ENCODE measurements at regions not wholly inside any gene's neighbourhood (a gene's known extent, or its start where the extent isn't known, plus 50 kb on each side); places are given as distances from the start of the nearest gene placed in this dataset.

GRCh38 chr22:23414727-23415489 is 165.2 kb downstream of the IGLL1 start:
- ChIA-PET CTCF (no interaction called here), POLR2A (no interaction called here)
- H3K36me3 ChIP-seq (ENCODE audit: control insufficient read depth, insufficient read depth, low read length), result no peaks in the 10 kb centered on the region
- TF ChIP-seq CTCF (IDR thresholded peaks at IDR 0.05; ENCODE audit: insufficient read depth, low read depth, low read length), result no peak
- no peak overlapping the region for H3K4me3 ChIP-seq (ENCODE audit: low read depth, low read length)
- H3K27me3 ChIP-seq (ENCODE audit: control insufficient read depth, insufficient read depth, low read length), result peaks cover 8% of the 10 kb centered on the region
- DNase-seq (ENCODE audit: low read depth), result no peak

- POLR2A ChIA-PET, result no interaction called here
- TF ChIP-seq CTCF (IDR thresholded peaks at IDR 0.05; ENCODE audit: insufficient read depth, low read depth, low read length), result no peak
- no peak for DNase-seq (ENCODE audit: low read depth)
- Histone ChIP-seq H3K27me3 (ENCODE audit: control insufficient read depth, insufficient read depth, low read length) (peaks cover 6% of the 10 kb centered on the region), H3K36me3 (ENCODE audit: control insufficient read depth, insufficient read depth, low read length) (no peaks in the 10 kb centered on the region), H3K4me3 (ENCODE audit: low read depth, low read length) (no peak overlapping the region)
- CTCF ChIA-PET, result no interaction called here
Measured at GRCh38 chr22:23411739-23412138, 168.4 kb downstream of the IGLL1 start.

GRCh38 chr22:23410411-23410810 is 169.7 kb downstream of the IGLL1 start:
- DNase-seq (ENCODE audit: low read depth), result no peak
- no peak overlapping the region for H3K4me3 ChIP-seq (ENCODE audit: low read depth, low read length)
- peaks cover 6% of the 10 kb centered on the region for H3K27me3 ChIP-seq (ENCODE audit: control insufficient read depth, insufficient read depth, low read length)
- H3K36me3 ChIP-seq (ENCODE audit: control insufficient read depth, insufficient read depth, low read length), result no peaks in the 10 kb centered on the region
- POLR2A ChIA-PET, result no interaction called here
- CTCF ChIA-PET, result no interaction called here
- TF ChIP-seq CTCF (IDR thresholded peaks at IDR 0.05; ENCODE audit: insufficient read depth, low read depth, low read length), result no peak

GRCh38 chr22:23409976-23410375 is 170.1 kb downstream of the IGLL1 start:
- peaks cover 4% of the 10 kb centered on the region for H3K27me3 ChIP-seq (ENCODE audit: control insufficient read depth, insufficient read depth, low read length)
- ChIA-PET POLR2A (no interaction called here), CTCF (no interaction called here)
- H3K4me3 ChIP-seq (ENCODE audit: low read depth, low read length), result no peak overlapping the region
- no peak for DNase-seq (ENCODE audit: low read depth)
- H3K36me3 ChIP-seq (ENCODE audit: control insufficient read depth, insufficient read depth, low read length), result no peaks in the 10 kb centered on the region
- TF ChIP-seq CTCF (IDR thresholded peaks at IDR 0.05; ENCODE audit: insufficient read depth, low read depth, low read length), result no peak

GRCh38 chr22:23408321-23408720 is 171.8 kb downstream of the IGLL1 start:
- ChIA-PET CTCF (interaction anchor here (1.7 kb wide), 1 partner anchor 23 kb away, joined by 3 read pairs; no protein-coding TSS in a partner anchor), POLR2A (no interaction called here)
- no peaks in the 10 kb centered on the region for H3K36me3 ChIP-seq (ENCODE audit: control insufficient read depth, insufficient read depth, low read length)
- H3K27me3 ChIP-seq (ENCODE audit: control insufficient read depth, insufficient read depth, low read length), result peaks cover 4% of the 10 kb centered on the region
- DNase-seq (ENCODE audit: low read depth), result no peak
- TF ChIP-seq CTCF (IDR thresholded peaks at IDR 0.05; ENCODE audit: insufficient read depth, low read depth, low read length), result no peak
- no peak overlapping the region for H3K4me3 ChIP-seq (ENCODE audit: low read depth, low read length)

Measured in BJ (cell line).